GM21825 (cell line): ENCODE measurements at regions not wholly inside any gene's neighbourhood (a gene's known extent, or its start where the extent isn't known, plus 50 kb on each side); places are given as distances from the start of the nearest gene placed in this dataset.

ENCODE experiments used
- ATAC-seq: cut with Tn5 transposase; IDR thresholded peaks from one replicate; pipeline ENCODE4 v1.9.1; 2021; ENCODE audit warnings: mild to moderate bottlenecking, moderate library complexity; ENCODE audit not compliant: unreplicated experiment

- no peak for ATAC-seq
These were observed 1024.9 kb downstream of the TUSC7 start for GRCh38 chr3:117734496-117734895.

GRCh38 chr3:117735481-117736101 is 1026.0 kb downstream of the TUSC7 start:
- no peak for ATAC-seq

GRCh38 chr3:117736846-117737245 is 1027.3 kb downstream of the TUSC7 start:
- ATAC-seq: no peak

- ATAC-seq: no peak
These were observed 1034.4 kb downstream of the TUSC7 start for GRCh38 chr3:117743993-117744392.

- ATAC-seq: no peak
These were observed 1035.4 kb downstream of the TUSC7 start for GRCh38 chr3:117744935-117745334.

GRCh38 chr3:117745516-117745915 is 1035.9 kb downstream of the TUSC7 start:
- no peak for ATAC-seq

GRCh38 chr3:117746066-117746465 is 1036.5 kb downstream of the TUSC7 start:
- no peak for ATAC-seq

GRCh38 chr3:117748131-117748530 is 1038.6 kb downstream of the TUSC7 start:
- no peak for ATAC-seq

- ATAC-seq: no peak
These were observed 1041.2 kb downstream of the TUSC7 start for GRCh38 chr3:117750674-117751269.

- no peak for ATAC-seq
These were observed 1042.1 kb downstream of the TUSC7 start for GRCh38 chr3:117751651-117752050.

GRCh38 chr3:117752984-117753717 is 1043.6 kb downstream of the TUSC7 start:
- ATAC-seq: no peak

GRCh38 chr3:117754058-117754457 is 1044.5 kb downstream of the TUSC7 start:
- no peak for ATAC-seq

GRCh38 chr3:117754841-117755240 is 1045.3 kb downstream of the TUSC7 start:
- ATAC-seq: no peak

- no peak for ATAC-seq
These were observed 1047.0 kb downstream of the TUSC7 start for GRCh38 chr3:117756563-117756962.

- ATAC-seq: no peak
These were observed 1052.4 kb downstream of the TUSC7 start for GRCh38 chr3:117761703-117762620.

- no peak for ATAC-seq
These were observed 1053.0 kb downstream of the TUSC7 start for GRCh38 chr3:117762621-117763037.

- no peak for ATAC-seq
These were observed 1054.0 kb downstream of the TUSC7 start for GRCh38 chr3:117763561-117763960.

- no peak for ATAC-seq
These were observed 1059.0 kb downstream of the TUSC7 start for GRCh38 chr3:117768581-117768980.

- ATAC-seq: no peak
These were observed 1064.6 kb downstream of the TUSC7 start for GRCh38 chr3:117774130-117774529.

GRCh38 chr3:117786349-117786748 is 1076.8 kb downstream of the TUSC7 start:
- no peak for ATAC-seq

- ATAC-seq: no peak
These were observed 1078.5 kb downstream of the TUSC7 start for GRCh38 chr3:117788061-117788460.
